NCI-H774 (cell line): ENCODE measurements at regions not wholly inside any gene's neighbourhood (a gene's known extent, or its start where the extent isn't known, plus 50 kb on each side); places are given as distances from the start of the nearest gene placed in this dataset.
A peak's percentile ranks its signal among the peaks of the same experiment; 100 is the strongest.
"Not testable (repeated sequence)": the region's sequence is repeated elsewhere in the genome, so short reads cannot be mapped to it uniquely, and the experiment has no call there.

Experiments used
- DNase-seq: peaks from one replicate; lab custom pipeline; 2025; lab: John Stamatoyannopoulos, UW

DNA sequence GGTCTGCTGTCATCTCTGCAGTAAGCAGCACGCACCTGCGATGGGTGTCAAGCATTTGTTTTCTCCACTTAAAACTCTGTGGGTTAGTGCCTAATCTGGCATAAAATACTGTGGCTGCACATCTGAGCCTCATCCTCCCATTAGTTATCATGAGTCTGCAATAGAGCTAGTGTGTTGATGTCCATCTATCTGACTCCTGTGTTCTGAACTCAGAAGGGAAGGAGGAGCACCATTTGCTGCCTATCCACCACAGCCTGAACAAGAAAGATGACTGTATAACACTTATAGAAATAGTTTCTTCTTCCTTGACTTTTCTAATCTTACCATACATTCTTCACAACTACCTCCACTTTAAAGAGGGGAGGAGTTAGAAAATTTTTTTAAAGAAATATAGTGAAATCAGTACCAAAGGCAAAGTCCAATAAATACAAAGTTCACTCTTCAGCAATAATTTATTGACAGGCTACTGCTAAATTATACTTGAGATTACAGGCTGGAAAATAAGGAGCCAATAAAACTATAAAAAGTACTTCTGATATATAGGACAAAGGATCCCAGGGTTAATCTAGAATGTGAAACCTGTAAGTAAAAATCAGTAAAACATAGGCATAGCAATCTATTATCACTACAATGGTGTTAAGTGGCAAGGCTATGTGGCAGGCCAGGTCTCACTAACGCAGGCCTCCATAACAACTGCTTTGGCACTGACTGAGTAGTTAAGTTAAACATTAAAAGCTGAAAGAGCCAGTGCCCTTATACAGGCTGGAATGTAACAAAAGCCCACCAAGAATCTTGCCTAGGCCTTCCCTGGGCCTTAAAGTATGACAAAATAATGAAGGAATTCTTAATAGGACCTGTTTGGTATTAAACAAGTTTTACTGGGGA lies 70.2 kb downstream of the LGALS9C start:
- not testable (repeated sequence) for DNase-seq

DNA sequence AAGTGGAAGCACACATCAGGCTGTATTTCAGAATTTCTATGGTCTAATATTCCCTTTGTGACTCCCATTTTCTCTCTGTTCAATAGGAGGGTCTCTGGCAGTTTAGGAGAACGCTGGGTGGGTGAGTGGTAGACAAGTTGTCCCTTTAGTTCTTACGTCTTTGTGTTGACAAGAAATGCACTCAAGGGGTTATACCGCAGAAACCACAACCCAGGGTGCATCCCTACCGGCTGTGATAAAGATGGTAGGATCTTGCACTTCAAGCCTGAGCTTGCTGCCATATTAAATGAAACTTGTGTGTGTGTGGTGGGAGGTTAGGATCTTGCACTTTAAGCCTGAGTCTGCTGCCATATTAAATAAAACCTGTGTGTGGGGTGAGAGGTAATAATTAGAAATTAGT lies 80.5 kb downstream of the LGALS9C start:
- DNase-seq: not testable (repeated sequence)

DNA sequence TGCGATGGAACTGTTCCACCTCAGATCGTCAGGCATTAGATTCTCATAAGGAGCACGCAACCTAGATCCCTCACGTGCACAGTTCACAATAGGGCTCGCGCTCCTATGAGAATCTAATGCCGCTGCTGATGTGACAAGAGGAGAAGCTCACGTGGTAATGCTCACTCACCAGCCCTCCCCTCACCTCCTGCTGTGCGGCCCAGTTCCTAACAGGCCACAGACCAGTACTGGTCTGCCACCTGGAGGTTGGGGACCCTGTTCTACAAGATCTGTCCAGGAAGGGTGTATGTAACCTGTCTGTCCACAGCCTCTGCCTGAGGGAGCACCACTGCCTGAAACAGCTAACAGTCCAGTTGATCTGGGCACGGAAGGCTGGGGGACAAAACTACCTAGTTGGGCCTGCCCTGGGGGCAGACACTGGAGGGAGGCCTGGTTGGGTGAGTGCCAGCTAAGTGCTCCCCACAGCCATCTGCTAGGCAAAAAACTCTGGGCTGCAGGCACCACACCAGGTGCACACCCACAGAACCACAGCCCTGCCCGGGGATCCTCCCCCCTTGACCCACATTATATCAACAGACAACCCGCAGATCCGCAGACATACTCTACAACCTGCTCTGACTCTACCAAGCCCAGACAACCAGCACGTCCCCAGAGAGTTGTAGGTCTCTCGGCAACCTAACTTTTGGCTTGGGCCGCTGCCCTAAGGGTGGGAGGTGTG lies 80.7 kb downstream of the TBC1D28 start:
- DNase-seq: not testable (repeated sequence)

DNA sequence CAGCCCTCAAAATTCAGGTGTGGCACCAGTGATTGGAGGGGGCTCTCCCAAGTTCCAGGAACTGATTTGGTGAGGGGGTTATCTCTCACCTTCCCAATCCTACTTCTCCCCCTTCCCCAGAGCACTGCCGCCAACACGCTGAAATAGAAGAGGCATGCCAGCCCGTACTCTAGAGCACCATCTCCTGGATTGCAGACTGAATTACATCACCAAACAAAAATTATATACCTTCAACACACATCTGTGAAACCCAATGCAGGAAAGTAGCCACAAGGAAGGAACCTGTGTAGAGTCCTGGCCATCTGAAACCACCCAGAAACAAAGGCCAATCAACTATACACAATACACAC lies 80.1 kb downstream of the TBC1D28 start:
- DNase-seq: peak; percentile 7

DNA sequence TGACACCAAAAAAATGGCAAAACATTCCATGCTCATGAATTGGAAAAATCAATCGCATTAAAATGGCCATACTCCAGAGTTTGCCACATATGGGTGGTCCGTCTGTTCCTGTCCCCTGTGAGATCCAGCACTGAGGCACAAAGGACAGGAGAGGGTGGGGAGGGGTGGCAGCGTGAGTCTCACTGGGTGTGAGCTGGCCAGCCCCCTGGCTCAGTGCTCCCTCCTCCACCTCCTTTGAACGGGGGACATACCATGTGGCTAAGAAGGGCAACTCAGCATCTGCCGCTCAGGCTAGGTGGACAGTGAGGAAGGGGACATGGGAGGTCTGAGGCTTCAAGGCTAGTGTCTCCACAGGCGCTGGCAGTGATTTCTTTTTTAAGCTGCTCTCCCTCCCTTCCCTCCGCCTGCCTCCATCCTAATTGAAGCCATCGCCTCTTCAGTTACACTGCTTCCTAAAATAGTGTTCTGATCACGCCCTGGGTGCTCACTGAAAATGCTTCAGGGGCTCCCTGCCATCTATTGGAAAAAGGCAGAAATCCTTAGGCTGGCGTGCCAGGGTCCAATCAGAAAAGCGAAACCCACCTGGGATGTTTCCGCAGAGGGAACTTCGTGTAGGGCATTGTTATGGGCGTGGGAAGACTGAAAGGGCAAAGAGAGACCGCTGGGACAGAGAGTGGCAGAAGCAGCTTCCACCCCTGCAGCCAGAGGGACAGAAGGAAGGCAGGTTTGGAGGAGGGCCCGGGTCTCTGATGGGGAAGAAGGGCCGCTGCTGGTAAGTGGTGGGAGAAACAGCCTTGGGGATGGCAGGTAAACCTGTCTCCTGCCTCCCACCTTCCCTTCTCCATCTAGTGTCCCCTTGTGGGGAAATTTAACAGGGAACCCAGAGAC lies 75.8 kb downstream of the TBC1D28 start:
- DNase-seq: not testable (repeated sequence)

DNA sequence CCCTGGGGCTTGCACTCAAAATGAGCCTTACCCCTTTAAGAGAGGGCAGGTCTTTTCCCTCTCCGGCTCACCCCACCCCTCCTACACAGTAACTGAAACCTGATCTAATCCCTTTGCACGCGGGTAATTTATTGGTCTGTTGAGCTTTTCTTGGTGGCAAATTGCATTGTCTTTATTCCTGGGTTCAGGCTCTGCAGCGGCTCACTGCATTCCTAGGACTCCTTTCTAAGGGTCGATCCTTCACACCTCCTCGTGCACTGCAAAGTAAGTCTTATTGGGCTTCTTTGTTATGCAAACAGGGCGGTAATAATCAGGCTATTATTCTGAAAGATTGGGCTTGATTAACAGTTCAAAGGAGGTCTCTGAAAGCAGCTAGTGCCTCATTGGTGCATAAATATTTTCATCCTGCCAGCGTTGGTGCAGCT lies 74.7 kb downstream of the TBC1D28 start:
- DNase-seq: not testable (repeated sequence)

DNA sequence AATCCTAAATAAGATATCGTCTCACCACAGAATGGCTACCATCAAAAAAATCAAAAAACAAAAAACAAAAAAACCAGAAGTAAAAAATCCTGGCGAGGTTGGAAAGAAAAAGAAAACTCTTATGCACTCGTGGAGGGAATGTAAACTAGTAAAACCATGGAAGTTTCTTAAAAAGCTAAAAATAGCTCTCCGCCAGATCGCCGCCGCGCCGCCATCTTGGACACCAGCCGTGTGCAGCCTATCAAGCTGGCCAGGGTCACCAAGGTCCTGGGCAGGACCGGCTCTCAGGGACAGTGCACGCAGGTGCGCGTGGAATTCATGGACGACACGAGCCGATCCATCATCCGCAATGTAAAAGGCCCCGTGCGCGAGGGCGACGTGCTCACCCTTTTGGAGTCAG lies 71.7 kb downstream of the TBC1D28 start:
- not testable (repeated sequence) for DNase-seq

DNA sequence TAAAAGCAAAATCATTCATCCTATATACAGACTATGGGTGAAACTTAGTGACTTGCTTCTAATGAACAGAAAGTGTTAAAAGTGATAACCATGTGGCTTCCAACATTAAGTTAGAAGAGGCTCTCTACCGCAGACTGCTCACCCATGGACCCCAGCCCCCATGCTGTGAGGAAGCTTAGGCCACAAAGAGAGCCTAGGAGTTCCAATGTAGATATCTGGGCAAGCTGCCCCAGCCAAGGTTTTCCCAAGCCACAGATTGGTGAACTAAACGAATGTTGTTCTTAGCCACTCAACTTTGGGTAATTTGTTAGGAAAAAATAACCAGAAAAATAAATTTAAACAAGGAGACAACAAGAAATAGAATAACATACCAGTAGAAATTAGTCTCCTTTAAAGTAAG lies 70.1 kb downstream of the TBC1D28 start:
- not testable (repeated sequence) for DNase-seq
